HG02970 (cell line): ENCODE measurements at regions not wholly inside any gene's neighbourhood (a gene's known extent, or its start where the extent isn't known, plus 50 kb on each side); places are given as distances from the start of the nearest gene placed in this dataset.
"Not testable (repeated sequence)": the region's sequence is repeated elsewhere in the genome, so short reads cannot be mapped to it uniquely, and the experiment has no call there.

ENCODE experiments used
- ATAC-seq: cut with Tn5 transposase; IDR thresholded peaks from one replicate; pipeline ENCODE4 v1.9.1; 2021; ENCODE audit warnings: mild to moderate bottlenecking, moderate library complexity, moderate number of reproducible peaks; ENCODE audit not compliant: unreplicated experiment, low FRiP score

DNA sequence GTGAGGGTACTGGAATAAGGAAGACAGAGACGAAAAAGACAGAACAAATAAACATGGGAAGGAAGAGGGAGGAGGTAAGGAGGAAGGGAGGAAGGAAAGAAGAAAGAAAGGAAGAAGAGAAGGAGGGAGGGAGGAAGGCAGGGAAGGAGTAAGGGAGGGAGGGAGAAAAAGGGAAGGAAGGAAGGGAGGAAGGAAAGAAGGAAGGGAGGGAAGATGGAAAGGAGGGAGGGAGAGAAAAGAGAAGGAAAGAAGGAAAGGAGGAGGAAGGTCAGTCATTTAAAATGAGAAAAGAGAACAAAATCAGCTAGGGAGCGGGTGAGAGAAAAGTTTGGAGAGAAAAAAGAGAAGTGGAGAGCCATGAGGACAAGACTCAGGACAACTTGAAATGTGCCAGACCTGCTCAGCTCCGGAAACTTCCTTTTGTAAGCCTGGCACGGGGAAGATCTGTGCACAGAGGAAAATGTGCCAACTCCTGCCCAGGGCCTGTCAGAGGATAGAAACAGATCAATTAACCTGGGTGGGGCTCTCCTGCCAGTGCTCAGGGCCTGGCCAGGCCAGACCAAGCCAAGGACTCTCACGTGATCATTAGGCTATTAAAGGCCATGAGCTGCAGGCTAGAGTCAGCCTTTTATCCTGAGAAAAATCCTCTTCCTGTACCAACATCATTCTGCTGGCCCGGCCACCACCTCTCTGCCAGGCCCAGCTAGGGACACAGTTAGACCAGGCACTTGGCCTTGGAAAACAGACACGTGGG lies 50.1 kb upstream of the BCL6 start:
- no peak for ATAC-seq

- no peak for ATAC-seq
These were observed 52.9 kb upstream of the BCL6 start for GRCh38 chr3:187798126-187798525.

DNA sequence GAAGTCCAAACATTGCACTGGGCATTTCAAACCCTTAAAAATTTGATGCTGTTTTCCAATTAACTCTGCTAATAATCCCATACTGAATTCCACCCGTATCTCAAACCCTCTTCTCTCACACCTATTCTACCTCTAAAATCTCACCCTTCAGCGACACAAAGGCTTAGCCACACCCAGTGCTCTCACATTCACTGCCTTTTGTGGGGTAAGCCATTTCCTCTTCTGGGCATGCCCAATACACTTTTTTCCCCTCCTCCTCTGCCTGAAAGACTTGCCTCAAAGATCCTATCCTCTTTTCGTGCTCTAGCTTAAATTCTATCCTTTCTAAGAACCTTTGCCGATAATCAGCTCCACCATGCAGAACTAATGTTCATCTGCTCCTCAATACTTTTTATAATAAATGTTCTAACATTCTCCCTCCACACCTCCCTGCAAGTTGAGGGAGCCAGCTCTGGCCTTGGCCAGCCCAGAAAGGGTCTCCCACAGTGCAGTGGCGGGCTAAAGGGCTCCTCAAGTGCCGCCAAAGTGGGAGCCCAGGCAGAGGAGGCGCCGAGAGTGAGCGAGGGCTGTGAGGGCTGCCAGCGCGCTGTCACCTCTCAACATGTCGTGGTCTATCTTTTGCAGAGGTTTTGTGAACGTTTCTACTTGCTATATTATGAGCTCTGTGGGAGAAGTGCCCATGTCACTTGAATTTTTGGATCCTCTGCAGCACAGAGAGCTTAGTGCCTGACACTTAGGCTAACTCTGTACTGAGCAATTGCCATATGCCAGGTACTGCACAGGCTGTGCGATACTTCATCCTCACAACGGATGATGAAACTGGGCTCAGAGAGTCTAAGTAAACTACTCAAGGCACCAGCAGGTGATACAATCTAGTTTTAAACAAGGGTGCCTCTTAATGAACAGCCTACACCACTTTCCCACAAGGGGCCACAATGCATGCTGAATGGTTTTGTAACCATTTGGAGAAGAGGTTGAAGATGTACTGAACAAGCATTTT lies 53.6 kb upstream of the BCL6 start:
- ATAC-seq = no peak

DNA sequence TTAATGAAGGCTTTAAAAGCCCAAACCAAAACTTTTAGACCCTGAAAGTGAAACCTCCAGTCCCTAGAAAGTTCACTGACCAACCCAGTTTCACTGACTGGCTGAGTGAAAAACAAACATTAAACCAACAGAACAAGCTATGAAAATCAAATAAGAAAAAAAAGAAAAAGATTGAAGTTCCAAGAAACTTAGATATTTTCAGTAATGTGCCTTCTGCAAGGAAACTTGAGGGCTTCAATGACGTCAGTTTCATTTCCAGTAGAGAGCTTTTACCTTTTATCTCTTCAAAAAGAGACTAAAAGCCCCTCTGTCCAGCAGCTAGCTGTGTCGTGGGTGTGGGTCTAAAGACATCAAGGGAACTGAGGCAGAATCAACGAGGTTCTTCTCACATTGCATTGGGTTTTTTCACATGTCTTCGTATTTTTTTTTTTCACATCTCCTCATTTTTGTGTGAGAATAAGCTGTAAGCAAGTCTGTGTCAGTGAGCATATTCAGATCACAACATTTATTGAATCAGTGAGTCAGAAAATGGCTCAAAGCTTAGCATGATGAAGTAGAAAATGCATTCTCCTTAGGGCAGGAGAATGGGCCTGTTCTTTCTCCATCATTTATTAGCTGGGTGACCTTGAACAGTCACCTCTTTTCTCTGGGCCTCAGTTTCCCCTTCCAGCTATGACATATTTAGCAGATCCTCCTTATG lies 54.8 kb upstream of the BCL6 start:
- no peak for ATAC-seq

- no peak for ATAC-seq
These were observed 55.9 kb upstream of the BCL6 start for GRCh38 chr3:187801152-187801551.

- ATAC-seq = no peak
These were observed 57.1 kb upstream of the BCL6 start for GRCh38 chr3:187802203-187802927.

DNA sequence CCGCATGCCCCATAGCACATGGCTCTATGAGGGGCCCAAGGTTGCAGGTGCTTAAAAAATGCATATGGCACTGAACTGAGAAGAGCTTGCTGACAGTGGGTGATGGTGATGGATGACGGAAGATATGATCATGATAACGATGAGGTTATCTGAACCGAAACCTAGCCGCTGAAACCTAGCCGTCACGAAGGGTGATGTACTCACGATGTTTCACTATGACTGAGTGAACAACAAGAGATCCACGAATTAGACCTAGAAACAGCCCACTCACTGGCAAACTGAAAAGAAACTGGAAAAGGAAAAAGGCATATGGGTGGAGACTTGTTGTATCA lies 57.6 kb upstream of the BCL6 start:
- peak; percentile 69 for ATAC-seq

DNA sequence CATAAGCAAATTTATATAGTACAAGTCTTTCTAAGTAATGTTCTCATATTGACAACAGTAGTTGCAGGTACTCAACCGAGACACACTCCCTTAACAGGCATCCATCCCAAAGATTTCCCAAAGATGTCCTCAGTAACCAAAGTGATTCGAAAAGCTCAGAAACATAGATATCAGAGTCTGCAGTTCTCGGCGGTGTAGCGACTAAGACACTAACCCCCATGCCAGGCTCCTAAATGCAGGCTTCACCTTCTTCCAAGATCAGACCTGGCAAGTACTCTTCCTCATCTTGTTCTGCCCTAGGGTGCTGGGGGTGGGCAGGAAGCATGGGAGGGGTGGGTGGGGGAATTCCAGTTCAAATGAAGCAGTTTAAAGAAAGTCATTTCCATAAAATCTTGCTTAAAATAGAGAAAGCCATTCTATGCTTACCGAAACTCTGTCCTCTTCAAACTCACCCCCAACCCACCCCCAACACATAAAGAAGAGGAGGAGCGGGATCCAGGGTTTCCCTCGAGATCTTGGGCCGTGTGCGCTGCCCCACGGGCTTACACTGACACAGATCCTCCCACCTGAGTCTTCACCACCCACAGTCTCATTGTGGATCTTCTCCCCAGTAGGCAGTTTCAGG lies 59.0 kb upstream of the BCL6 start:
- ATAC-seq = no peak

- no peak for ATAC-seq
These were observed 59.5 kb upstream of the BCL6 start for GRCh38 chr3:187804745-187805121.

- ATAC-seq = no peak
These were observed 60.5 kb upstream of the BCL6 start for GRCh38 chr3:187805774-187806173.

DNA sequence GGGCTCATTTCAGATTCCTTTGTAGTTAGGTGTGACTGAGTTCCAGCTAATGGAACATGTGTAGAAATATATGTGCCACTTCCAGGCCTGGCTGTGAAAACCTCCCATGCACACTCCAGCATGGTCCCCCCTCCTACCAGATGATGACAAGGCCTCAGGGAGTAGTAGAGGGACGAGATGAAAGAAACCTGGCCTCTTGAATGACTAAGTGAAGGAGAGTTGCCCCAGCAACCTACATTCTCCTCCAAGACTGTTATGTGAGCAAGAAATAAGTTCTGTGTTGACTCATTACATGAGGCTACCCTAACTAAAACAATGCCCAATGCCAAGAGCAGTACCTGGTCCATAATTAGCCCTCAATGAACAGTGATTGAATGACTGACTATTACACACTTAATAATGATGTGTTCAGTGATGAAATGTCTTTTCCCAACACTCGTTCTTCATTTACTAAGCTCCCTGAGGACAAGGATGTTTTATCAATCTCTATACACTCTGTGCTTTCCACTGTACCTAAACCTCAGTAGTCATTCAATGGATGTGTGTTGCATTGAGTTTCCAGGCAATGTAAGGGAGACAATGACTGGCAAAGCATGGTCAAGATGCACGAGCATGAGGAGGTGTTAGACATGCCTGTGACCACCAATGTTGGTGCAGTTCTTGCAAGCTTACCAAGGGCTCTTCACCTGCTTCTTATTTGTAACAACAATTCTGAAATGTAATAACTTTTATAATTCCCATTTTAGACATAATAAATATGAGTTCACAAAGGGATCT lies 62.0 kb upstream of the BCL6 start:
- no peak for ATAC-seq

DNA sequence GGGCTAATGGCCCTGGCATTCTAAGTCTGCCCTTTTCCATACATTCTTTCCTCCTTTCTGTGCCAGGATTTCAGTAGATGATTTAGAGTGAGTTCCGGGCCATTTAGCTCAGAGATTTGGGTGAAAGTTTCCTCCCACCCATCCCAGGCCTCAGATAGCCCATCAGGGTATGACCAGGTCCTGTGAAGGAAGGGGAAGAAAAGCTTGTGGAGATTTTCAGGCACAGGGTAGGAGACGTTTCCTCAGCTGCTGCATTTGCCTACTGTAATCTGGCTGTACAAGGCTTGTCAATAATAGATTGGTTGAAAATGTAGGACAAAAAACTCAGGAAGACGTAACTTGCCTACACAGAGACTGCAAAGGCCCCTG lies 63.2 kb upstream of the BCL6 start:
- no peak for ATAC-seq

GRCh38 chr3:187809612-187809991 lies 64.3 kb upstream of the BCL6 start:
- ATAC-seq = no peak

DNA sequence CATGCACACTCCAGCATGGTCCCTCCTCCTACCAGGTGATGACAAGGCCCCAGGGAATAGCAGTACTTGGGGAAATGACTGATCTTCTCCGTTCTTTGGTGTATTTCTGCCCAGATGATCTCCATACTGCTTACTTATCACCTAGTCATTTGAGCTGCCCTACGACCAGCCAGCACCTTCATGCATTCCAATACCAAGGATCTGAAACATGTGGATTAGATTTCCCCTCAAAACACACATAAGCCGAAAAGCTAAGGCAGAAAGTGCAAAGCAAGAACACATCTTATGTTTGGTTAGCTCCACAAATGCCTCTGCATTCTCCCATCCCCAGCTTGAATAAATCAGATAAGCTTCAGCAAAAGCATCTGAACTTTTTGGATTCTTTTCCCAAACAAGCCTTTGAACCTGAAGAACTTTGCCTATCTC lies 64.8 kb upstream of the BCL6 start:
- ATAC-seq = no peak

GRCh38 chr3:187811585-187812250 lies 66.5 kb upstream of the BCL6 start:
- ATAC-seq = no peak

- no peak for ATAC-seq
These were observed 67.2 kb upstream of the BCL6 start for GRCh38 chr3:187812496-187812895.

DNA sequence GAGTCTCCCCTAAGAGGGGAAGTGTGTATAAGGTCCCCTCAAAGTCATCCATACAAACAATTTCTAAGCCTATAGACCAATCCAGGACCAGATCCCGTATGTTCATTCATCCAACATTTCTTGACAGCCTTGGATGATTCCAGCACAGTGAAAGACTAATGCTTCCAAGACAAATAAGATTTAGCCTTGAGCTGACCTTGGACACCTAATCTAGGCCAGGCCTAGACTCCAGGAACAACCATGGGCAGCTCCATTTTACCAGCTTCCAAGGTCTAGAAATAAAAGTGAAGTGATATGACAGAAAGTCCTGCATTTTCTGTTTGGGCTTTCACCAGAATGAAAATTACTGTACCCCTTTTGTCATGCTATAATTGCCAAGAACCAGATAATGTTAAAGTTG lies 67.9 kb upstream of the BCL6 start:
- ATAC-seq = no peak

DNA sequence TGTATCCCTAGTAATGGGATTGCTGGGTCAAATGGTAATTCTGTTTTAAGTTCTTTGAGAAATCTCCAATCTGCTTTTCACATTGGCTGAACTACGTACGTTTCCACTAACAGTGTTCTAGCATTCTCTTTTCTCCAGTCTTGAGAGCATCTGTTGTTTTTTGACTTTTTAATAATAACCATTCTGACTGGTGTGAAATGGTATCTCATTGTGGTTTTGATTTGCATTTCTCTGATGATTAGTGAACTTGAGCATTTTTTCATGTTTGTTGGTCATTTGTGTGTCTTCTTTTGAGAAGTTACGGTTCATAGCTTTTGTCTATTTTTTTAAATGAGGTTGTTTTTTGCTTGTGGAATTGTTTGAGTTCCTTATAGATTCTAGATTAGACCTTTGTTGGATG lies 72.5 kb upstream of the BCL6 start:
- ATAC-seq = not testable (repeated sequence)
